Kasumi-1 (cell line): ENCODE measurements at regions not wholly inside any gene's neighbourhood (a gene's known extent, or its start where the extent isn't known, plus 50 kb on each side); places are given as distances from the start of the nearest gene placed in this dataset.

Experiments used
- DNase-seq, 2 experiments: peaks; one replicate each; lab custom pipeline; 2025; lab: John Stamatoyannopoulos, UW

DNA sequence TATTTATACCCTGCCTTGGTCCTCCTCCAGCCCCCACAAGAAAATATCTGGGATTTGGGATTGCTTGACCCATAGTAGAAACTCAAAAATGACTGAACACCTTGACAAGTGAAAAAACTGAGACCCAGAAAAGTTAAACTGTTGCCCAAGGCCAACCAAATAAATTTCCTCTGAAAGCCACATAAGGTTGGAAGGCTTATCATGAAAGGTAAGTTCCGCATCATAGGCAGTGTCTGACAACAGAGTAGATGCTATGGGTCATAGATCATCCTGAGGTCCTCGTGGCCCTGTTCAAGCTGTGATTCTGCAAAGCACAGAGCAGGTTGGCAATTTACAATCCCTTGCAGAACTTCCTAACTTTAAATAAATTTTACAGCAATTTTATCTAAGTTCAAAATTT is 140.8 kb upstream of the TSC22D2 start:
- no peak for DNase-seq

GRCh38 chr3:150265305-150265704 is 142.8 kb upstream of the TSC22D2 start:
- no peak for DNase-seq

DNA sequence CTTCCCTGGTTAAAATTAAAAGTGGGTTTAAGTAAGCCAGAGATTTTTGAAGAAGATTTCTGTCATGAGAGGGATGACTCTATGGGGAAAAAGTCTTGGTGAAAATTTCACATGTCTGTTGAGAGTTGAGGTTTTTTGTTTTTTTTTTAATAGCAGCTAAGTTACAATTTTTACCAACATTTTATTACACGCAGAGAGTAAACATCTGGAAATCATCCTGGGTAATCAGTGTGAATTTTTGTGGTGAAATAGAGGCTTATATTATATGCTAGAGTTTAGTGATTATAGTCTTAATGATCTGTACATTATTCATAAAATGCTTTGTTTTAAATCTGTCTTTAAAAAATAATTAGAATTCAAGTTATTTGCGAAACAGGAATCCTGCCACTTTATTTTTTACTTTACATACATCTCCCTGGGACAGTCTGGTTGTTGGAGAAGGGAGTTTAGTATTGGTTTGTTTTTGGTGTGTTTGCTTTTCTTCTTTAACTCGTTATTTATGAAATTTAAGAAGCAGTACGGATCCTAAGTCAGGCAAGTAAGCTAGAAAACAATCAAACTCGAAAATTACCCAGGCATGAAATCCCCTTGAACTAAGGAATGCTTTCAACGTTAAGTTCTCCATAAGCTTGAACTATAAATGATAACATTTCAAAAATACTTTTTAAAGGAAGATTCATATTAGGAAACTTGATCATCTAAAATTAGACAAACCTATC is 143.4 kb upstream of the TSC22D2 start:
- DNase-seq, result no peak

- no peak for DNase-seq
Observed at GRCh38 chr3:150261958-150262357, 146.1 kb upstream of the TSC22D2 start.

- no peak for DNase-seq
Observed at GRCh38 chr3:150261418-150261817, 146.7 kb upstream of the TSC22D2 start.

GRCh38 chr3:150260398-150260710 is 147.7 kb upstream of the TSC22D2 start:
- DNase-seq, result no peak

DNA sequence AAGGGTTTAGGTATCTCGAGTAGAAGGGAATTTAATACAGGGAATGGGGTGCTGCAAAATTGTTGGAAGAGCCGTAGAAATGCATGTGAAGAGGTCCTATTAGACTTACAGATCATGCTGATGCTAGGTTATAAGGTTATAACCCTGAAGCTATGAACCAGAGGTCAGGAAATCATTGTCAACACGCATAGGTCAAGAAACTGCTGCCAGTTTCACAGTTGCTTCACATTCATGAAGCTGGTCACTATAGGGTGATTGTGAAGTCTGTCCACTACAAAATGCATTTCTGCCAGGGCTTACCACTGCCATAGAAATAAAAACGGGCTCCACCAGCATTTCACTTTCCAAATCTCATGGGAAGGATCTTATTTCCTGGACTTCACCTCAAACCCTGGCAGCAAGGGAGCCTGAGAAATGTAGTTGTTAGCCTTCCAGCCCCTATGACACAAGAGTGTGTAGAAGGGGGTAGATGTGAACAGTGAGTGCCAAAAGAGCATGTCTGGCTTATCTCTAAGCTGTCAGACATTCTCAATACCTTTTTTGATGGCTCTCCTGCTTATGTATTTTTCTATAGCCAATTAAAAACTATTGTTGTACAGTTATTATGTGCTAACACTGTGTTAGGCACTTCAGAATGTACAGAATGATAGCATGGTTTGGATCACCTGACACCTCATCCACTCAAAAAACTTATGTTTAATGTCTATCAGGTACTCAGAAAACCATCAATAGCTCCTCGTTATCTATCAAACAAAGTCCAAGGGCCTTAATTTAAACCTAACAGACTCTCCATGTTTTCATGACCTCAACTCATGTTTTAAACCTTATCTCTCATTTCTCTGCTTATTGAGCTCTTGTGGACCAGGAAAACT is 148.3 kb upstream of the TSC22D2 start:
- DNase-seq, result no peak

- DNase-seq, result no peak
Observed at GRCh38 chr3:150256782-150257181, 151.3 kb upstream of the TSC22D2 start.

GRCh38 chr3:150256318-150256717 is 151.8 kb upstream of the TSC22D2 start:
- no peak for DNase-seq

DNA sequence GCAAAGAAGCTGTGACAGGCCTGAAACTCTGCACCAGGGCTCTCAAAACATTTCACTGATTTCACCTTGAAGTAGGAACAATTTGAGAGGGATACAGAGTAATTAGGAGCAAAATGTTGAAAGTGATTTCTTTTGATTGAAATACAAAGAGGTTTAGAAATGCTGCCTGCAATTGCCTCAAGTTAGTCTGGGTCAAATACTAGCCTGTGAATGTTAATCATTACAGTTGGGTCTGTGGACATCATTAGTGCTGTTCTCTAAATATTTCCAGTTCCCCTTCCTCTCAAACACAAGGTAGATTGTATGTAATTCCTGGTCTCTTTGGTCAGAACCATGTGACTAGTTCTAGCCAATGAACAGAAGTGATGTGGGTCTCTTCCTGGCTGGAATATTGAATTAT is 152.3 kb upstream of the TSC22D2 start:
- DNase-seq, result no peak

GRCh38 chr3:150255413-150255812 is 152.7 kb upstream of the TSC22D2 start:
- no peak for DNase-seq

DNA sequence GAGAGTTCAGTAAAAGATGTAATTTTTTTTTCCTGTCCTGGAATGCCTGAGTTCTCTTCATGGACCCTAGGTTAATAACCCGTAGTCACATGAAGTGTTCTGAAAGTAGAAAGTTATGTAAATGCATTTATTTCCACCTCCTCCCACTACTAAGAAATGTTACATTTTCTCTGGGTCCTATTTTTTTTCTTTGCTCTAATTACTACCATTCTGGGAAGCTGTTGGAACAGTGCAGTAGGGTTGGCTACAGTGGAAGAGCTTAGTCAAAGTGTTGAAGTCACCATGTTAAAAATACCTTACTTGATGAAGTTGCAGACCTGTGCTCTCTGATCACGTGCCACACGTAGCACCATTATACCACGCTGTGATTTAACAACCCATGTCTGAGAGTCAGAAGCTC is 153.8 kb upstream of the TSC22D2 start:
- DNase-seq, result no peak

DNA sequence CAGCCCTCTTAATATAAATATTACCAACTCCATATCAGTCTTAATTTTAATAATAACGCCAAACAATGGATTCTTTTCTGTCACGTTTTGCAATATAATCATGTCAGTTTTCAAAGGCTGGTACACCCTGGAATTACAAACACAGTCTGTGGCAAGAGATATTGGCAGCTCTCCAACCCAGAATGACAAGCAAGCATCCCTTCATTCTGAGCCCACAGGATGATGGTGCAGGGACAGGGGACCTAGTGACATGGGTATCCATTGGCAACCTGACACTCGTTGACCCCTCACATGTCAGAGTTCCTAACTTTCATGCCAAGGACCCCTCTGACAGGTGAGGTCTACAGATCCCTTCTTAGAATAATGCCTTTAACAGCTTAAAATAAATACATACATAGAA is 154.5 kb upstream of the TSC22D2 start:
- no peak for DNase-seq

GRCh38 chr3:150252462-150252861 is 155.6 kb upstream of the TSC22D2 start:
- DNase-seq, result no peak

DNA sequence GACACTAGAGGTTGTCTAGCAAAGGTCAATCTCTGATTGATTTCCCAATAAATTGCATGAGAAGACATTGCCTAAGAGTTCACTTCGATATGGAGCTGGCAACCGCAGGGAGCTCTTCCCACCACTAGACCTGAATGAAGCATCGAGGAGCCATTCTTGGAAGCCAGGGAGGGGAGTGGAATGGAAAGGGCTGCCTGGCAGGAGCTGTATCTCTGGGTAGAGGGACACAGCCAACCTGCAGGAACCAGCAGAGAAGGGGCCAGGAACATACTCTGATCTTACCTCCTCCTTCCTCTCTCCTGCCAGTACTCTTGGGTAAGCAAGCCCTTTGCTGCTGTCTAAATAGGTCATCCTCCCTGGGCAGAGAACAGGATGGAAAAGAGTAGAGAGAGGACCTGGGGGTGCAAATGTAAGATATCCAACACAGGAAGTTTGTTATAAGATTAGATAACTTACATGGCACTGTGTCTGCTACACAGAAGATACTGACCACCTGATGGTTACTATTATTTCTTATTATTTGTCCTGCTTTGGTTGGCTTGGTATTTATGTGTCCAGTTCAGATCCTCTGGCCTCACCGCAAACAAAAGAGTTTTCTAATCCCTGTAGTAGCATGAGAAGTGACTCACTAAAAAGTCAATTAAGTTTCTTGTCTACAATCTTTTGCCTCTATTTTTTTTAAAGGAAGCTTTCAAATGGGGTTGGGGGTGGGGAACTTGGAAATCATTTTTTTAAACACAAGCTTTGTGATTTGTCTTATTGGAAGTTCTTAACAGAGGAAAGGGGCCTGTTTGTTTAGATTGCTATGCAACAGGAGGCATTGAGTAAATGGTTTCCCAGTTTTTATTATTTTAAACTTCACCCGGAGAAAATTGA is 156.7 kb upstream of the TSC22D2 start:
- DNase-seq, result no peak

- no peak for DNase-seq
Observed at GRCh38 chr3:150249779-150250470, 158.2 kb upstream of the TSC22D2 start.

DNA sequence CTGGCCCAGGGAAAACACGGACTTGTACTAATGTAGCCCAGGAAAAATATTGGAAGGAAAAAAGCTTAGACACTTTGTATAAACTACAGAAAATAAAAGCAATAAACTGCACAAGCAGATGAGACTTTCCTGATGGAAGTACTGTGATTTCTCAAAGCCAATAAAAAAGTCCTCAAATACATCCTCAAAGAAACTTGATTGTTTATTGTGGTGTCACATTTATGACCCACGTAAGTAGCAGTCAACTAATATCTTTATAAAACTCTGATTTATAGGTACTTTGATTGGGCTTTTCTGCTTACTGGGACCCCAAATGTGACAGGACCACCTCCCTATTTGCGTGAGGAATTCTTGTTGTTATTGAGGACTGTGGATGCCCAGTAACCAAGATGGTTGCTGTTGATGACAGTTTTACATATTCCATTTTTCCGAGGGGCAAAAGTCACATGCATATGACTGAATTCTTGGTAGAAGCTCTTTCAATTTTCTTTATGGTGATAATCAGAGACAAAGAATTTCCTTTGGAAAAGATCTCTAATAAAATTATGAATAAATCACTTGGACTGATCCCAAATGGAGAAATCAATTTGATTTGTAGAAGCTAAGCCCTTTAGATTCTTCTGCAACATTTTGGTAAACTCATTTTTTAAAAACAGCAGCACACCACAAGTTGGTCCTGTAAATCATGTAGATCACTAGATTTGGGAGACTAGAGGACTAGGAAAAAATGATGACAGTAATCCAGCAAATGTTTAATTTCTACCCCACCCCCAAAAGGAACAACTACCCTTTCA is 159.0 kb upstream of the TSC22D2 start:
- DNase-seq, result no peak

DNA sequence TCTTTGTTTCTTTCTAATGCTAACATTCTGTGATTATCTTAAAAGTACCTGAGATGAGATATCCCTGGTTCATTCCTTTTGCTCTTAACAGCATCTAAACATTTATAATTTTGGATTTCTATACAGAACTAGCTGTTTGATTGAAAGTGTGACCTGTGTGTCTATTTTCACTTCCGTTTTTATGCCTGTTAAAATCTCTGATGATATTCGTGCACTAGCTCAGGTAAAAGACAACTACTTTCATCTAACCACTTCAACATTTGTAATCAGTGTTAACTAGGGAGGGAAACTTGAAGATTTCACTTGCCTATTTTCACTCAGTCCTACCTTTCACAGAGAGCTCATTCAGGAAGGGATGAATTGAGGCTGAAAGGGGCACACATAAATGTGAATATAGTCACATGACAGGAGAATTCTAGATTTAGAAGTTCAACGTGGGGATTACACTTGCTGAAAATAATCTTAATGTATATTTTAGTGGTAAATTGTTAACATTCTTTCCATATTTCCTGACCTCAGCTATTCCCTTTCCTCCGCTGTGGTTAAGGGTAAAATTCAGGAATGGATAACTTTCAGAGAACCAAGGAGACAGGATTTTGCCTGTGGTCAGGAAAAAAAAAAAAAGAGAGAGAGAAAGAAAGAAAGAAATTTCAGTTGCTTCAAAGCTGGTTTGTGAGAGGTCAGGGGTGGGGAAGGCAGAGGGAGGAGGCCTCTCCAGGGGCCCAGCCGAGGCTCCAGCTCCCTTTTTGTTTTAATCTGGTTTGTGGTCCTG is 159.8 kb upstream of the TSC22D2 start:
- DNase-seq, result no peak

DNA sequence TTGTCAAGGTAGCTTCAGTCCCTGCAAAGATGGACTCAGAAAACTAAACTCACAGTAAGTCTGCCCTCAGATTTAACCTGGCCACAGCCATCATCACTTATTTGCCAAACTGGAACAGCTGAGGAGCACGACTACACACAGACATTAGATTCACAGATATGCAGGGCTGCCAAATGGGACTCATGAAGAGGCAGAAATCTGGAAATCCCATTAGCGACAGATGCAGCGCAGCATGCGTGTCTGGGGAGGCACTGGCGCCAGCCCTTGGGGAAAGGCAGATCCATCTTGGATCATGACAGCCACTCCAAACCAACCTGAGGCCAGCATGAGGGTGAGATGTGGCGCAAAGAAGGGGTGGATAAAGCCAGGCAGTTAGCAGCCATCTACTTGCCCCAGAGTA is 160.7 kb upstream of the TSC22D2 start:
- no peak for DNase-seq

GRCh38 chr3:150243466-150243865 is 164.6 kb upstream of the TSC22D2 start:
- no peak for DNase-seq
